Smooth muscle cell (in vitro differentiated cells): ENCODE measurements at regions not wholly inside any gene's neighbourhood (a gene's known extent, or its start where the extent isn't known, plus 50 kb on each side); places are given as distances from the start of the nearest gene placed in this dataset.

Experiments used
- DNase-seq: peaks from one replicate; lab custom pipeline; 2025; ENCODE audit not compliant: unreplicated experiment; lab: John Stamatoyannopoulos, UW
- H2AFZ ChIP-seq: fragments of 200-600 bp; sonication (generic); 2 replicates; pipeline ENCODE4 v1.6.0; 2016; ENCODE audit warnings: antibody characterized with exemption, low read depth, mild to moderate bottlenecking
- H3F3A ChIP-seq: fragments of 200-600 bp; sonication (generic); 2 replicates; pipeline ENCODE4 v1.6.0; 2017; ENCODE audit warnings: antibody characterized with exemption, low read depth
- H3K27ac ChIP-seq: fragments of 200-600 bp; sonication (generic); 2 replicates; pipeline ENCODE4 v1.5.1; 2016; ENCODE audit warnings: low read depth, mild to moderate bottlenecking
- H3K27me3 ChIP-seq: fragments of 200-600 bp; sonication (generic); 2 replicates; pipeline ENCODE4 v1.6.1; 2016; ENCODE audit warnings: low read depth, mild to moderate bottlenecking
- H3K36me3 ChIP-seq: fragments of 200-600 bp; sonication (generic); 2 replicates; pipeline ENCODE4 v1.5.1; 2016; ENCODE audit warnings: low read depth
- H3K4me1 ChIP-seq: fragments of 200-600 bp; sonication (generic); 2 replicates; pipeline ENCODE4 v1.5.1; 2016; ENCODE audit warnings: low read depth
- H3K4me2 ChIP-seq: fragments of 200-600 bp; sonication (generic); 2 replicates; pipeline ENCODE4 v1.6.0; 2016; ENCODE audit warnings: mild to moderate bottlenecking
- H3K4me3 ChIP-seq: fragments of 200-600 bp; sonication (generic); 2 replicates; pipeline ENCODE4 v1.5.1; 2016; ENCODE audit warnings: mild to moderate bottlenecking
- H3K79me2 ChIP-seq: fragments of 200-600 bp; sonication (generic); 2 replicates; pipeline ENCODE4 v1.6.0; 2016; ENCODE audit warnings: low read depth, mild to moderate bottlenecking
- H3K9ac ChIP-seq: fragments of 200-600 bp; sonication (generic); 2 replicates; pipeline ENCODE4 v1.6.0; 2016; ENCODE audit warnings: low read depth
- H3K9me3 ChIP-seq: fragments of 200-600 bp; sonication (generic); replicated peaks from 2 replicates; pipeline ENCODE4 v1.5.1; 2016; ENCODE audit warnings: low read depth
- H4K20me1 ChIP-seq: fragments of 200-600 bp; sonication (generic); 2 replicates; pipeline ENCODE4 v1.6.0; 2016; ENCODE audit warnings: low read depth
- CTCF ChIP-seq: fragments of 200-600 bp; sonication (generic); IDR thresholded peaks from 2 replicates; pipeline ENCODE4 v1.5.1; 2017; ENCODE audit warnings: borderline replicate concordance, mild to moderate bottlenecking, antibody characterized with exemption; ENCODE audit not compliant: insufficient read depth, poor library complexity, severe bottlenecking
- WGBS: methylation state at CpG from one replicate; pipeline ENCODE4 v1.1.7; 2016; ENCODE audit warnings: low lambda C conversion rate; 5-methylcytosine and 5-hydroxymethylcytosine counted together

GRCh38 chr3:14283092-14283812 lies 104.6 kb downstream of the LSM3 start:
- no peaks in the 10 kb centered on the region for H3K27me3 ChIP-seq
- H4K20me1 ChIP-seq, result no peaks in the 10 kb centered on the region
- no peaks in the 10 kb centered on the region for H3K9me3 ChIP-seq
- WGBS, result 96% methylated on average over 7 of the region's 7 CpGs
- H3K9ac ChIP-seq, result no peak overlapping the region
- H3K4me1 ChIP-seq, result no peaks in the 10 kb centered on the region
- H3K27ac ChIP-seq, result no peak overlapping the region
- no peaks in the 10 kb centered on the region for H3F3A ChIP-seq
- DNase-seq, result no peak
- H2AFZ ChIP-seq, result no peak overlapping the region
- H3K36me3 ChIP-seq, result no peaks in the 10 kb centered on the region
- no peak for TF ChIP-seq CTCF
- no peaks in the 10 kb centered on the region for H3K79me2 ChIP-seq
- no peak overlapping the region for H3K4me3 ChIP-seq
- no peak overlapping the region for H3K4me2 ChIP-seq

GRCh38 chr3:14283813-14284438 lies 105.3 kb downstream of the LSM3 start:
- TF ChIP-seq CTCF, result no peak
- Histone ChIP-seq H3K4me2 (no peak overlapping the region), H3K36me3 (no peaks in the 10 kb centered on the region), H3K9ac (no peak overlapping the region), H2AFZ (no peak overlapping the region), H3K27me3 (no peaks in the 10 kb centered on the region), H3F3A (peaks cover 2% of the 10 kb centered on the region), H3K4me1 (no peaks in the 10 kb centered on the region), H4K20me1 (no peaks in the 10 kb centered on the region), H3K4me3 (no peak overlapping the region), H3K79me2 (no peaks in the 10 kb centered on the region), H3K27ac (no peak overlapping the region), H3K9me3 (no peaks in the 10 kb centered on the region)
- DNase-seq, result no peak
- 37% methylated on average over 4 of the region's 4 CpGs for whole genome bisulfite sequencing

GRCh38 chr3:14284694-14285547 lies 106.3 kb downstream of the LSM3 start:
- no peak overlapping the region for H3K4me3 ChIP-seq
- no peak overlapping the region for H3K4me2 ChIP-seq
- H3K27ac ChIP-seq, result no peak overlapping the region
- peaks cover 7% of the 10 kb centered on the region for H3F3A ChIP-seq
- no peaks in the 10 kb centered on the region for H4K20me1 ChIP-seq
- H3K9ac ChIP-seq, result no peak overlapping the region
- no peak overlapping the region for H2AFZ ChIP-seq
- H3K9me3 ChIP-seq, result no peaks in the 10 kb centered on the region
- H3K79me2 ChIP-seq, result no peaks in the 10 kb centered on the region
- no peak for TF ChIP-seq CTCF
- H3K36me3 ChIP-seq, result no peaks in the 10 kb centered on the region
- no peaks in the 10 kb centered on the region for H3K4me1 ChIP-seq
- H3K27me3 ChIP-seq, result no peaks in the 10 kb centered on the region
- no peak for DNase-seq
- 82% methylated on average over 15 of the region's 15 CpGs for WGBS
